B cell (primary cell): ENCODE measurements at regions not wholly inside any gene's neighbourhood (a gene's known extent, or its start where the extent isn't known, plus 50 kb on each side); places are given as distances from the start of the nearest gene placed in this dataset.

Experiments used
- ATAC-seq: fragments of 200-7000 bp; cut with Tn5 transposase; one replicate; pipeline ENCODE4 v1.10.0; 2021; ENCODE audit warnings: low read depth, mild to moderate bottlenecking, moderate number of reproducible peaks, moderate library complexity
- CTCF ChIA-PET: fragments of 350-600 bp; sonication (Branson Sonifier 250); formaldehyde crosslinking; loops from one replicate; lab custom pipeline; 2021; ENCODE audit warnings: antibody characterized with exemption, inconsistent platforms; lab: Charles Lee
- POLR2A ChIA-PET: fragments of 350-600 bp; sonication (Branson Sonifier 250); formaldehyde crosslinking; loops from one replicate; lab custom pipeline; 2021; ENCODE audit warnings: antibody characterized with exemption; lab: Charles Lee
- DNase-seq: peaks from one replicate; pipeline ENCODE4 v3.0.0; 2013
- H2AFZ ChIP-seq: 2 replicates; pipeline ENCODE4 v1.6.1; 2012; ENCODE audit warnings: mild to moderate bottlenecking, low read depth, low read length; ENCODE audit not compliant: insufficient read depth, poor library complexity, severe bottlenecking
- H3K27ac ChIP-seq, 2 donors: 1 replicate in 1 of 2; 2 replicates in 1 of 2; pipeline ENCODE4 v1.5.1; 2012 to 2013; ENCODE audit warnings: low read length in 2 of 2, mild to moderate bottlenecking in 2 of 2, moderate library complexity in 1 of 2
- H3K27me3 ChIP-seq, 4 experiments: fragments of 200-600 bp in 1 of 4; sonication (generic) in 1 of 4; replicated peaks in 1 of 4; 1 replicate in 2 of 4; 2 replicates in 2 of 4; pipeline versions ENCODE4 v1.6.1 to v1.7.0; 2013 to 2016; ENCODE audit warnings: low read length in 3 of 4, mild to moderate bottlenecking in 2 of 4, mixed read lengths in 1 of 4, moderate library complexity in 1 of 4; ENCODE audit not compliant: insufficient read depth in 4 of 4, control insufficient read depth in 3 of 4; ENCODE audit errors: control extremely low read depth in 1 of 4
- H3K36me3 ChIP-seq, 2 experiments: replicated peaks in 1 of 2; 1 replicate in 1 of 2; 2 replicates in 1 of 2; pipeline versions ENCODE4 v1.6.1 to v1.7.1; 2013; ENCODE audit warnings: low read length in 1 of 2; ENCODE audit not compliant: insufficient read depth in 2 of 2, control insufficient read depth in 1 of 2; ENCODE audit errors: control extremely low read depth in 1 of 2, extremely low read depth in 1 of 2
- H3K4me1 ChIP-seq, 2 donors: fragments of 200-600 bp in 1 of 2; sonication (generic) in 1 of 2; 1 replicate in 1 of 2; 2 replicates in 1 of 2; pipeline versions ENCODE4 v1.5.1 to v1.6.1; 2013 to 2017; ENCODE audit warnings: low read length in 2 of 2; ENCODE audit not compliant: control insufficient read depth in 2 of 2, insufficient read depth in 2 of 2
- H3K4me2 ChIP-seq: replicated peaks from 2 replicates; pipeline ENCODE3; 2012; ENCODE audit warnings: mild to moderate bottlenecking, low read depth, low read length; ENCODE audit not compliant: poor library complexity, severe bottlenecking
- H3K4me3 ChIP-seq, 5 experiments: fragments of 200-600 bp in 1 of 5; sonication (generic) in 1 of 5; 1 replicate in 3 of 5; 2 replicates in 2 of 5; pipeline versions ENCODE4 v1.5.1 to v1.7.0; 2011 to 2016; ENCODE audit warnings: low read length in 4 of 5, mild to moderate bottlenecking in 4 of 5, low read depth in 2 of 5, control low read depth in 1 of 5, moderate library complexity in 1 of 5; ENCODE audit not compliant: insufficient read depth in 1 of 5; ENCODE audit errors: control extremely low read depth in 1 of 5, extremely low read depth in 1 of 5
- H3K79me2 ChIP-seq: fragments of 200-600 bp; sonication (generic); one replicate; pipeline ENCODE4 v1.6.0; 2016; ENCODE audit warnings: low read length; ENCODE audit not compliant: control insufficient read depth, insufficient read depth
- H3K9ac ChIP-seq: fragments of 200-600 bp; sonication (generic); 2 replicates; pipeline ENCODE4 v1.6.1; 2017; ENCODE audit warnings: mild to moderate bottlenecking, low read length, moderate library complexity
- H3K9me3 ChIP-seq, 3 donors: one replicate each; pipeline versions ENCODE4 v1.6.1 to v1.7.1; 2013; ENCODE audit warnings: low read length in 2 of 3; ENCODE audit not compliant: control insufficient read depth in 2 of 3, insufficient read depth in 1 of 3; ENCODE audit errors: control extremely low read depth in 1 of 3
- H4K20me1 ChIP-seq: 2 replicates; pipeline ENCODE4 v1.6.0; 2012; ENCODE audit warnings: mild to moderate bottlenecking, low read length; ENCODE audit not compliant: insufficient read depth, control insufficient read depth, poor library complexity, severe bottlenecking
- H3K27ac Mint-ChIP-seq: one replicate; pipeline ENCODE4 v1.8.0; 2021; ENCODE audit warnings: mixed read lengths
- H3K27me3 Mint-ChIP-seq: one replicate; pipeline ENCODE4 v1.8.0; 2021; ENCODE audit warnings: mixed read lengths
- H3K4me1 Mint-ChIP-seq: one replicate; pipeline ENCODE4 v1.8.0; 2021; ENCODE audit warnings: mixed read lengths
- H3K4me3 Mint-ChIP-seq: one replicate; pipeline ENCODE4 v1.8.0; 2021; ENCODE audit warnings: mixed read lengths
- H3K9me3 Mint-ChIP-seq: one replicate; pipeline ENCODE4 v1.8.0; 2022; ENCODE audit warnings: mixed read lengths; ENCODE audit not compliant: insufficient read depth
- EZH2 ChIP-seq: IDR thresholded peaks from 2 replicates; pipeline ENCODE4 v1.6.1; 2012; ENCODE audit warnings: borderline replicate concordance, low read depth, mild to moderate bottlenecking, moderate library complexity, low read length; ENCODE audit not compliant: insufficient read depth, poor library complexity, severe bottlenecking
- WGBS: methylation state at CpG from one replicate; pipeline ENCODE4 v1.1.5; 2013; ENCODE audit warnings: missing lambda C conversion rate; ENCODE audit not compliant: insufficient coverage; 5-methylcytosine and 5-hydroxymethylcytosine counted together
- intact Hi-C: fragments of 100-400 bp; cut with micrococcal nuclease; formaldehyde crosslinking; loops from one replicate; pipeline ENCODE4 v1.10.0; 2022
- TF ChIP-seq, protein P1 (sequence below): fragments of 200-600 bp; IDR thresholded peaks from one replicate; pipeline ENCODE4 v1.8.0; 2022; ENCODE audit warnings: antibody characterized with exemption, mild to moderate bottlenecking

- H3K4me1 Mint-ChIP-seq: no peaks in the 10 kb centered on the region
- no peak overlapping the region for H3K4me3 Mint-ChIP-seq
- Histone ChIP-seq H3K9ac (no peak overlapping the region), H3K36me3 (no peaks in the 10 kb centered on the region), H3K4me2 (no peak overlapping the region), H3K4me3 (no peak overlapping the region), H3K27me3 (no peaks in the 10 kb centered on the region), H3K9me3 (no peaks in the 10 kb centered on the region), H3K4me1 (no peaks in the 10 kb centered on the region), H3K79me2 (no peaks in the 10 kb centered on the region), H3K27ac (no peak overlapping the region), H2AFZ (no peak overlapping the region), H4K20me1 (no peaks in the 10 kb centered on the region)
- POLR2A ChIA-PET: no interaction called here
- CTCF ChIA-PET: no interaction called here
- TF ChIP-seq, protein P1, sequence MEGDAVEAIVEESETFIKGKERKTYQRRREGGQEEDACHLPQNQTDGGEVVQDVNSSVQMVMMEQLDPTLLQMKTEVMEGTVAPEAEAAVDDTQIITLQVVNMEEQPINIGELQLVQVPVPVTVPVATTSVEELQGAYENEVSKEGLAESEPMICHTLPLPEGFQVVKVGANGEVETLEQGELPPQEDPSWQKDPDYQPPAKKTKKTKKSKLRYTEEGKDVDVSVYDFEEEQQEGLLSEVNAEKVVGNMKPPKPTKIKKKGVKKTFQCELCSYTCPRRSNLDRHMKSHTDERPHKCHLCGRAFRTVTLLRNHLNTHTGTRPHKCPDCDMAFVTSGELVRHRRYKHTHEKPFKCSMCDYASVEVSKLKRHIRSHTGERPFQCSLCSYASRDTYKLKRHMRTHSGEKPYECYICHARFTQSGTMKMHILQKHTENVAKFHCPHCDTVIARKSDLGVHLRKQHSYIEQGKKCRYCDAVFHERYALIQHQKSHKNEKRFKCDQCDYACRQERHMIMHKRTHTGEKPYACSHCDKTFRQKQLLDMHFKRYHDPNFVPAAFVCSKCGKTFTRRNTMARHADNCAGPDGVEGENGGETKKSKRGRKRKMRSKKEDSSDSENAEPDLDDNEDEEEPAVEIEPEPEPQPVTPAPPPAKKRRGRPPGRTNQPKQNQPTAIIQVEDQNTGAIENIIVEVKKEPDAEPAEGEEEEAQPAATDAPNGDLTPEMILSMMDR: no peak
- intact Hi-C loops: no loop called here
- ATAC-seq: no peak
- no peaks in the 10 kb centered on the region for H3K27me3 Mint-ChIP-seq
- H3K27ac Mint-ChIP-seq: no peak overlapping the region
- peaks cover 2% of the 10 kb centered on the region for H3K9me3 Mint-ChIP-seq
- WGBS: 100% methylated on average over 1 of the region's 5 CpGs
- no peak for DNase-seq
Observed at GRCh38 chr6:91506509-91506908, 919.6 kb upstream of the MAP3K7 start.

DNA sequence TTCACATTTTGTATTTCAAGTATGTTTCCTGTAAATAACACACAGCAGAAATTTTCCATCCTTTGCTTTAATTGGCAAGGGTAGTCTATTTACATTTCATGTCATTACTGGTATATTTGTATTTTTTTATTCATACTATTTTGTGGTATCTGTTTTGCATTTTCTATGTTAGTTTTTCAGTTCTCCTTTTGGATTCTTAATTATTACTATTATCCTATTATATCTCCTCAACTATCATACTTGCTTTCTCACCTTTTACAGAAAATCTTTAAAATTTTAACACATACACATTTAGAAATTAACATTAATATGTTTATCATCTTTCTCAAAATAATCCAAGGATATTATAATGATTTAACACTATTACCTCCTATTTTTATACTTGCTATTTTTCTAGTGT, 918.3 kb upstream of the MAP3K7 start:
- H3K9ac ChIP-seq: no peak overlapping the region
- DNase-seq: no peak
- Mint-ChIP-seq H3K4me1 (no peaks in the 10 kb centered on the region), H3K27me3 (no peaks in the 10 kb centered on the region), H3K9me3 (peaks cover 2% of the 10 kb centered on the region), H3K27ac (no peak overlapping the region), H3K4me3 (no peak overlapping the region)
- no peak for ATAC-seq
- no peaks in the 10 kb centered on the region for H3K27me3 ChIP-seq
- H3K4me2 ChIP-seq: no peak overlapping the region
- H3K36me3 ChIP-seq: no peaks in the 10 kb centered on the region
- TF ChIP-seq, protein P1: no peak
- TF ChIP-seq EZH2: no peak
- ChIA-PET CTCF (no interaction called here), POLR2A (no interaction called here)
- H3K4me3 ChIP-seq: no peak overlapping the region
- intact Hi-C loops: no loop called here
- no peaks in the 10 kb centered on the region for H4K20me1 ChIP-seq
- no peak overlapping the region for H2AFZ ChIP-seq
- H3K27ac ChIP-seq: no peak overlapping the region
- no peaks in the 10 kb centered on the region for H3K4me1 ChIP-seq
- H3K79me2 ChIP-seq: no peaks in the 10 kb centered on the region
- no peaks in the 10 kb centered on the region for H3K9me3 ChIP-seq
